HCT116 (cell line): ENCODE measurements at regions not wholly inside any gene's neighbourhood (a gene's known extent, or its start where the extent isn't known, plus 50 kb on each side); places are given as distances from the start of the nearest gene placed in this dataset.
A peak's percentile ranks its signal among the peaks of the same experiment; 100 is the strongest.

Experiments used
- ATAC-seq: fragments of 200-7000 bp; cut with Tn5 transposase; 2 replicates; pipeline ENCODE4 v1.9.1; 2020; ENCODE audit warnings: mild to moderate bottlenecking, moderate library complexity
- BruUV-seq: library from RNA; stranded (reverse); fragments of 400-500 nt; replicated peaks from 2 replicates; lab custom pipeline; 2021; lab: Mats Ljungman, UMichigan
- CTCF ChIA-PET: fragments of 300-600 bp; sonication (Branson Sonifier 250); formaldehyde crosslinking; loops from one replicate; lab custom pipeline; 2021; ENCODE audit warnings: antibody characterized with exemption; lab: Charles Lee
- POLR2A ChIA-PET: fragments of 300-600, 350-600 bp; sonication (Branson Sonifier 250); formaldehyde crosslinking; loops from one replicate; lab custom pipeline; 2021; ENCODE audit warnings: antibody characterized with exemption; lab: Charles Lee
- RAD21 ChIA-PET, 2 experiments: fragments of 300-600 bp; sonication (Branson Sonifier 250); formaldehyde crosslinking; loops; one replicate each; lab custom pipeline; 2023; ENCODE audit warnings: low total read pairs in 2 of 2; ENCODE audit not compliant: uncharacterized antibody in 2 of 2, unreplicated experiment in 2 of 2, low non-redundant PET in 1 of 2; lab: Charles Lee
- DNase-seq: peaks from one replicate; pipeline ENCODE4 v3.0.0-alpha.2; 2010; ENCODE audit warnings: low read depth, low spot score
- H2AFZ ChIP-seq: fragments of 200-600 bp; shearing (Covaris generic), sonication (generic); 2 replicates; pipeline ENCODE4 v1.6.1; 2017; ENCODE audit warnings: low read depth, mixed run types, mixed read lengths, antibody characterized with exemption, low read length; ENCODE audit not compliant: poor library complexity, severe bottlenecking
- H3K27ac ChIP-seq: 2 replicates; pipeline ENCODE4 v1.5.1; 2012; ENCODE audit warnings: low read depth, low read length
- H3K27me3 ChIP-seq: fragments of 200-600 bp; sonication (generic); 2 replicates; pipeline ENCODE4 v1.6.1; 2016; ENCODE audit warnings: mixed run types, low read length, mixed read lengths; ENCODE audit not compliant: insufficient read depth
- H3K36me3 ChIP-seq, 2 experiments: fragments of 200-500 bp in 1 of 2; fragments of 200-600 bp in 1 of 2; sonication (Bioruptor generic) in 1 of 2; sonication (generic) in 1 of 2; 2 replicates each; pipeline versions ENCODE4 v1.5.1 to v1.6.1; 2014 to 2016; ENCODE audit warnings: low read length in 2 of 2, inconsistent platforms in 1 of 2, mixed read lengths in 1 of 2, mixed run types in 1 of 2; ENCODE audit not compliant: insufficient read depth in 2 of 2, control insufficient read depth in 1 of 2
- H3K4me1 ChIP-seq, 2 experiments: fragments of 200-600 bp in 1 of 2; sonication (generic) in 1 of 2; 2 replicates each; pipeline versions ENCODE4 v1.5.1 to v1.6.1; 2012 to 2017; ENCODE audit warnings: low read length in 2 of 2, inconsistent platforms in 1 of 2, mild to moderate bottlenecking in 1 of 2, mixed read lengths in 1 of 2, mixed run types in 1 of 2, moderate library complexity in 1 of 2; ENCODE audit not compliant: insufficient read depth in 2 of 2, control insufficient read depth in 1 of 2
- H3K4me2 ChIP-seq: fragments of 200-600 bp; sonication (generic); 2 replicates; pipeline ENCODE4 v1.6.1; 2017; ENCODE audit warnings: mixed run types, low read length, mixed read lengths
- H3K4me3 ChIP-seq, 2 experiments: fragments of 200-600 bp in 1 of 2; sonication (generic) in 1 of 2; replicated peaks in 1 of 2; 2 replicates each; pipeline ENCODE4 v1.5.1; 2011 to 2016; ENCODE audit warnings: low read length in 2 of 2, control low read depth in 1 of 2, low read depth in 1 of 2, mild to moderate bottlenecking in 1 of 2, mixed read lengths in 1 of 2, mixed run types in 1 of 2
- H3K79me2 ChIP-seq: fragments of 200-600 bp; sonication (generic); 2 replicates; pipeline ENCODE4 v1.6.1; 2017; ENCODE audit warnings: mild to moderate bottlenecking, mixed run types, low read length, moderate library complexity, mixed read lengths; ENCODE audit not compliant: insufficient read depth
- H3K9ac ChIP-seq: fragments of 200-600 bp; sonication (generic); 2 replicates; pipeline ENCODE4 v1.6.1; 2016; ENCODE audit warnings: low read length, mixed read lengths
- H3K9me2 ChIP-seq: fragments of 200-600 bp; sonication (generic), shearing (Covaris generic); 2 replicates; pipeline ENCODE4 v1.6.1; 2017; ENCODE audit warnings: mixed run types, mild to moderate bottlenecking, moderate library complexity; ENCODE audit not compliant: insufficient read depth
- H3K9me3 ChIP-seq, 2 experiments: fragments of 200-500 bp in 1 of 2; fragments of 200-600 bp in 1 of 2; sonication (Bioruptor generic) in 1 of 2; sonication (generic) in 1 of 2; 2 replicates each; pipeline ENCODE4 v1.6.1; 2014 to 2017; ENCODE audit warnings: low read length in 2 of 2, mixed read lengths in 2 of 2, inconsistent platforms in 1 of 2, low read depth in 1 of 2, mild to moderate bottlenecking in 1 of 2, mixed run types in 1 of 2, moderate library complexity in 1 of 2; ENCODE audit not compliant: control insufficient read depth in 1 of 2, insufficient read depth in 1 of 2
- H4K20me1 ChIP-seq: fragments of 200-600 bp; sonication (generic), shearing (Covaris generic); 2 replicates; pipeline ENCODE4 v1.6.1; 2017; ENCODE audit warnings: mixed run types, mild to moderate bottlenecking, moderate library complexity; ENCODE audit not compliant: insufficient read depth
- CBX3 ChIP-seq: IDR thresholded peaks from 2 replicates; pipeline ENCODE4 v1.6.1; 2012; ENCODE audit warnings: low read depth
- CEBPB ChIP-seq: IDR thresholded peaks from 2 replicates; pipeline ENCODE4 v1.6.1; 2012; ENCODE audit warnings: low read depth
- EGR1 ChIP-seq: IDR thresholded peaks from 2 replicates; pipeline ENCODE4 v1.6.1; 2012; ENCODE audit warnings: low read depth
- EZH2 ChIP-seq: fragments of 200-600 bp; sonication (generic); IDR thresholded peaks from 2 replicates; pipeline ENCODE4 v1.6.1; 2017; ENCODE audit warnings: antibody characterized with exemption, mixed run types
- EZH2phosphoT487 ChIP-seq: fragments of 200-600 bp; IDR thresholded peaks from 2 replicates; pipeline ENCODE4 v1.6.1; 2018; ENCODE audit warnings: antibody characterized with exemption, borderline replicate concordance
- JUND ChIP-seq: IDR thresholded peaks from 2 replicates; pipeline ENCODE4 v1.6.1; 2012
- POLR2A ChIP-seq: IDR thresholded peaks from 2 replicates; pipeline ENCODE4 v1.7.0; 2011; ENCODE audit warnings: borderline replicate concordance; ENCODE audit not compliant: insufficient read depth, insufficient read length; ENCODE audit errors: extremely low read depth
- POLR2AphosphoS5 ChIP-seq: IDR thresholded peaks from 2 replicates; pipeline ENCODE4 v1.6.1; 2011; ENCODE audit warnings: mild to moderate bottlenecking, low read depth, low read length, moderate library complexity
- RAD21 ChIP-seq: IDR thresholded peaks from 2 replicates; pipeline ENCODE4 v1.6.1; 2012; ENCODE audit warnings: low read depth, mild to moderate bottlenecking
- SIN3A ChIP-seq: IDR thresholded peaks from 2 replicates; pipeline ENCODE4 v1.6.1; 2012; ENCODE audit warnings: low read depth
- SP1 ChIP-seq: IDR thresholded peaks from 2 replicates; pipeline ENCODE4 v1.6.1; 2012; ENCODE audit warnings: low read depth
- SRF ChIP-seq: IDR thresholded peaks from 2 replicates; pipeline ENCODE4 v1.6.1; 2012; ENCODE audit warnings: low read depth
- TCF7L2 ChIP-seq: IDR thresholded peaks from 2 replicates; pipeline ENCODE4 v1.7.0; 2011; ENCODE audit warnings: borderline replicate concordance, inconsistent platforms; ENCODE audit not compliant: insufficient read depth, insufficient read length; ENCODE audit errors: extremely low read depth
- YY1 ChIP-seq: IDR thresholded peaks from 2 replicates; pipeline ENCODE4 v1.6.1; 2011; ENCODE audit warnings: low read length, low read depth, moderate library complexity, mild to moderate bottlenecking; ENCODE audit not compliant: insufficient replicate concordance; ENCODE audit errors: extremely low read depth
- ZBTB33 ChIP-seq: IDR thresholded peaks from 2 replicates; pipeline ENCODE4 v1.6.1; 2011; ENCODE audit warnings: mild to moderate bottlenecking, low read length, moderate library complexity; ENCODE audit not compliant: insufficient replicate concordance; ENCODE audit errors: extremely low read depth
- ZFX ChIP-seq: fragments of 450-650 bp; IDR thresholded peaks from 2 replicates; pipeline ENCODE4 v1.6.1; 2017
- ZNF274 ChIP-seq: fragments of 200-500 bp; sonication (Bioruptor generic); IDR thresholded peaks from 2 replicates; pipeline ENCODE4 v1.6.1; 2014; ENCODE audit warnings: mild to moderate bottlenecking, low read depth, low read length, inconsistent platforms
- intact Hi-C: fragments of 100-400 bp; cut with micrococcal nuclease; formaldehyde crosslinking; loops from 2 replicates; pipeline ENCODE4 v1.10.0; 2022

GRCh38 chr18:29154758-29155725 is 978.1 kb upstream of the CDH2 start (continued):
- no peak for TF ChIP-seq POLR2AphosphoS5
- TF ChIP-seq ZNF274, result no peak
- peak; percentile 37; the same call in 1 of the 2 replicates for TF ChIP-seq CEBPB
- no peak for TF ChIP-seq EGR1
- TF ChIP-seq EZH2, result no peak

- Histone ChIP-seq H3K27me3 (no peaks in the 10 kb centered on the region), H3K9me3 (no peaks in the 10 kb centered on the region), H3K4me1 (peaks cover 28 to 53% of the 10 kb centered on the region in 2 experiments), H4K20me1 (no peaks in the 10 kb centered on the region)
- DNase-seq, result no peak
- TF ChIP-seq TCF7L2 (no peak), CBX3 (no peak), ZBTB33 (no peak), CEBPB (no peak), EZH2 (no peak), ZNF274 (no peak), EZH2phosphoT487 (no peak), SIN3A (no peak), SRF (no peak), JUND (no peak), SP1 (no peak), RAD21 (no peak), YY1 (no peak), POLR2A (no peak), ZFX (no peak)
- TF ChIP-seq, all 23 proteins: peak for 0
- Histone ChIP-seq H2AFZ (no peak overlapping the region), H3K9ac (peak overlapping the region; percentile 9; the same call in 1 of the 2 replicates), H3K9me2 (no peaks in the 10 kb centered on the region), H3K36me3 (no peaks in the 10 kb centered on the region), H3K4me2 (peak overlapping the region; percentile 66), H3K79me2 (no peaks in the 10 kb centered on the region), H3K27ac (peak overlapping the region; percentile 60; the same call in 1 of the 2 replicates), H3K4me3 (no peak overlapping the region)
- ChIA-PET POLR2A (no interaction called here), CTCF (no interaction called here), RAD21 (no interaction called here)
- intact Hi-C loops, result no loop called here
- no TSS peak for BruUV-seq
- peak; percentile 26 for ATAC-seq
Measured at GRCh38 chr18:29154196-29154757, 977.3 kb upstream of the CDH2 start.
